T-helper 9 cell (primary cell): ENCODE measurements at regions not wholly inside any gene's neighbourhood (a gene's known extent, or its start where the extent isn't known, plus 50 kb on each side); places are given as distances from the start of the nearest gene placed in this dataset.

ENCODE experiments used
- DNase-seq: peaks from one replicate; pipeline ENCODE4 v3.0.0-alpha.2; 2020

- DNase-seq, result no peak
Measured at GRCh38 chr11:80822308-80822707, 1381.5 kb upstream of the TENM4 start.

GRCh38 chr11:80819271-80819670, 1378.4 kb upstream of the TENM4 start:
- no peak for DNase-seq

- DNase-seq, result no peak
Measured at GRCh38 chr11:80816966-80817365, 1376.1 kb upstream of the TENM4 start.

- no peak for DNase-seq
Measured at GRCh38 chr11:80816454-80816847, 1375.6 kb upstream of the TENM4 start.

GRCh38 chr11:80815752-80816453, 1375.1 kb upstream of the TENM4 start:
- no peak for DNase-seq

- DNase-seq, result no peak
Measured at GRCh38 chr11:80814813-80815212, 1374.0 kb upstream of the TENM4 start.

- no peak for DNase-seq
Measured at GRCh38 chr11:80810695-80811094, 1369.9 kb upstream of the TENM4 start.

DNA sequence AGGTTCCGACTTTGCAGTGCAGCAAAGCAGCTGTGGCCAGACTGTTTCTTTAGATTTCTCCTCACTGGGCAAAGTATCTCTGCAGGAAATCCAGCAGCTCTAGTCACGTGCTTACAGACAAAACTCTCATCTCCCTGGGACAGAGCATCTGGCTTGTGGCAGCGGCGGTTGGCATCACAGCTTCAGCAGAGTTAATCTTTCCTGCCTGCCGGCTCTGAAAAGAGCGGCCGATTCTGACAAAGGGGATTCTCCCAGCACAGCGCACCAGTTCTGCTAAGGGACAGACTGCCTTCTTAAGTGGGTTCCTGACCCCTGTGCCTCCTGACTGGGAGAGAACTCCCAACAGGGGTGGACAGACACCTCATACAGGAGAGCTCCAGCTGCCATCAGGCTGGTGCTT, 1357.3 kb upstream of the TENM4 start:
- no peak for DNase-seq

GRCh38 chr11:80783561-80783960, 1342.7 kb upstream of the TENM4 start:
- no peak for DNase-seq

- DNase-seq, result no peak
Measured at GRCh38 chr11:80782135-80782885, 1341.5 kb upstream of the TENM4 start.

GRCh38 chr11:80779905-80780605, 1339.2 kb upstream of the TENM4 start:
- no peak for DNase-seq

DNA sequence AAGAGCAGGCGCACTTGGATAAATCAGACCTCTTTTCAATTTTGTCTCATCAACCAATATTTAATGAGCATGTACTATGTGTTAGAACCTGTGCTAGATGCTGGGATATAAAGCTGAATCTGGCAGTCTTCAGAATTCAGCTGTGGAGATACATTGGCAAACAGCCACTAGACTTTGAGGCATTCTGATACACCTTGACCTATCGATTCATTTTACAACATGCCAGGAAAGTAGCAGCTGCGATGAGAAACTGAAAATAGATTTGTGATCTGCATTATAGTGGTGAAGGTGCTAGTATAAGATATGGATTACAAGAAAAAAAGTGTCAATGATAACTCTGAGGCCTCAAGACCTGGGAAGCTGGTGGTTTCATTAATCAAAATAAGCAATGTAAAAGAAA, 1338.1 kb upstream of the TENM4 start:
- DNase-seq, result no peak

GRCh38 chr11:80778432-80778831, 1337.6 kb upstream of the TENM4 start:
- no peak for DNase-seq

- DNase-seq, result no peak
Measured at GRCh38 chr11:80773919-80774318, 1333.1 kb upstream of the TENM4 start.

DNA sequence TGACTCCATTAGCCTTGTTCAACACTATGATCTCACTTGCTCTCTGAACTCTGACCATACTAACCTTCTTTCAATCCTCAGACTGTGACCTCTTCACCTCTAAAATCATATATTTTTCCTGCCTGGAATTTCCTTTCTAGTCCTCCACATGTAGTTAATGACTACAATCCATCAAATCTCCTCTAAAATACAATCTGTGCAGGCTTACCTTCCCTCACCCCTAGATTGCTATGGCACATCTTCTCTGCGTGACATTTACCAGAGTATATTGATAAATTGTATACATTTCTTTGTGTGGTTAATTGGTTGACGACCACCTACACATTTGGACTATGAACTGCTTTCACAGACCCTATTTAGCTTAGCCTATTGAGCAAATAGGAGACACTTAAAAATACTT, 1330.2 kb upstream of the TENM4 start:
- no peak for DNase-seq

DNA sequence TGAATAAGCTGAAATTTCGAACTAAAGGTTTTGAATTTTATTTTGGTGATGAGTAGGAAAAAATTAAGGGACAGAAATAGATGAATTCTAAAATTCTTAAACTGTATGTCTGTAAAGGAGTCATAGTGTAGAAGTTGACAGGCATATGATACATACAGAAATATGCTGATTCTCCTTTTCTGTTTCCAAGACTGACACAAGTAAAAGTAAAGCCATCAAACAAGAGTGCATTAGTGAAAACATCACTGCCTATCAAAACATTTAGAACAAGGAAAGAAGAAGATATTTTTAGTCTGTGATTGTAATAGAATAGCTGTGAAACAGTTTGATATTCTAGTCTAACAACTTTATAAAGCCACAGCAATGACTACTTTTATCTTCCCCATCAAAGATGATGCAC, 1318.0 kb upstream of the TENM4 start:
- DNase-seq, result no peak

DNA sequence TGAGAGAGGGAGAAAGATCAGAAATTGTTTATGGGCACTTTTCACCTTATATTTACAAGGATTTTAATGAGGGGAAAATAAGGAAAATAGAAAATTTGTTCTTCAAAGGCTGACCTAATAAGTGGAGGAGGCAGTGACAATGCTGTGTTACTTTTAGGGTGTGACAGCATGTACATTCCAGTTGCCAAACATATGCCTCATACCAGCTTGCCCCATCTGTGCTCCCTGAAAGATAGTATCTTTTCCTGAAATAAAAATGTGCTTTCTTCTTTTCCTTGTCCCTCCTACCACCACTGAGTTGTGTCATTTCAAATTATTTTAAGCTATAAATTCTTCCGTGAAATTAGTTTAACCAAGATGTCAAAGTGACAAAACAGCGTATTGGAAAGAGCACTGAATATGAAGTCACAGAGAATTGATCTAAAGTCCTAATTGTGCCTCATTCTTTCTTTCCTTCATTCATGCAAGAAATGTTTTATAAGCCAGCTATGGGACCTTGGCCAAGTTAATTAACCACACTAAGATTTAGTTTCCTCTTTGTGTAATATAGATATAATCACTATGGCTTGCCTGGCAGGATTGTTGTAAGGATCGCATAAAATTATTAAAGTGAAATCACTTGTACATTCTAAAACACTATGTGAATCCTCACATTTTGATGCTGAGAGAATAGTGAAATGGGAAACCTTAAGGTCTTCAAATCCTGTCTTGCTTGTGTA, 1307.5 kb upstream of the TENM4 start:
- DNase-seq, result no peak

DNA sequence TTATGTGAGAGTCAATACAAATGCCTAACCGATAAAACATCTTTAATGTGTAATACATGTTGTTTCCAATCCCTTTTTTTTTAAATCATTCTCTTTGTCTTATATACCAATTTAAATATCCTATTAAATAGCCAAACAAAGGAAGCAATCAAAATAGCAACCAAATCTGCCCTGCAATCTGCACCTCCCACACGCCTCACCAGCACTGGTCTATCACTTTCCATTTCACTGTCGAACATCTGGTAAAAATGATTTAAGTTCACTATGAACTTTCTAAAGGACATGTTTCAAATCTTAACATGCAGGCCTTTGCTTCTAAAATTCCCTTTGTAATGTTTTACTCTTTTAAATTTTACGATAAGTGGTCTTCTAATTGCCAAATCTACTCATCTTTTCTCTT, 1305.5 kb upstream of the TENM4 start:
- DNase-seq, result no peak

- DNase-seq, result no peak
Measured at GRCh38 chr11:80745416-80745815, 1304.6 kb upstream of the TENM4 start.

- no peak for DNase-seq
Measured at GRCh38 chr11:80733790-80734189, 1293.0 kb upstream of the TENM4 start.

DNA sequence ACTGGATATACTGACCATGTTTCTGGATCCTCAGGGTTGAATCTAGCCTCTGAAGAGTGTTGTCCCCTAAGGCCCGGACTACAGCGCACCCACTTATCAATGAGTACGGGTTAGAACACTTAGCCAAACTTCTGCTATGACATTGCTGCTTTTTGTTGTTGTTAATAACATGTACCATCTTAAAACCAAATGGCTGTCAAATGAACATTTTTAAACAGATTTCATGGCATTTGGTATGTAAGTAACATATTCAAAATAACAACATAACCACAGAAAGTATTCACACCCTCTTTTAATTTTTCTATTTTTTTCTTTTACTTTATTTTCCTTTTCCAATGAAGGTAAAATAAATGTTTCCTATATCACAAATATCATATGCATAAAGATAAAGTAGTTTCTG, 1292.5 kb upstream of the TENM4 start:
- no peak for DNase-seq

- no peak for DNase-seq
Measured at GRCh38 chr11:80727315-80727714, 1286.5 kb upstream of the TENM4 start.

- no peak for DNase-seq
Measured at GRCh38 chr11:80726236-80726635, 1285.4 kb upstream of the TENM4 start.
